ENCODE measurements at regions not wholly inside any gene's neighbourhood (a gene's known extent, or its start where the extent isn't known, plus 50 kb on each side); places are given as distances from the start of the nearest gene placed in this dataset.

GRCh38 chr3:126284258-126284904 lies 72.8 kb downstream of the KLF15 start:
- Histone ChIP-seq H2AK9ac (replicated peaks; ENCODE audit: low read depth, low read length, poor library complexity) (no peak overlapping the region), H3K4me3 (ENCODE audit: insufficient read depth, low read depth, low read length) (no peak overlapping the region), H4K8ac (ENCODE audit: low read depth in 2 of 2, low read length in 2 of 2) (no peak overlapping the region), H4K20me1 (ENCODE audit: insufficient read depth, low read length) (no peaks in the 10 kb centered on the region), H2BK120ac (ENCODE audit: low read depth, low read length) (0 out of 2 replicates have a peak overlapping the region, but pooled peaks have one; percentile 13), H3K18ac (ENCODE audit: low read depth, low read length) (peak overlapping the region; percentile 64; the same call in 1 of the 2 replicates), H2AFZ (replicated peaks; ENCODE audit: low read length, poor library complexity) (no peak overlapping the region), H3K56ac (ENCODE audit: extremely low read depth, insufficient read depth, low read length) (no peak overlapping the region), H3K14ac (replicated peaks; ENCODE audit: low read depth, low read length) (no peak overlapping the region), H4K91ac (ENCODE audit: insufficient read depth, low read depth, low read length) (no peak overlapping the region), H3K79me1 (ENCODE audit: low read depth in 1 of 2, low read length in 2 of 2) (no peaks in the 10 kb centered on the region; a peak in 1 of 4 replicates), H3K9ac (ENCODE audit: low read depth, low read length) (no peak overlapping the region), H4K5ac (ENCODE audit: low read depth, low read length) (no peak overlapping the region), H3K27ac (ENCODE audit: insufficient read depth, low read length) (no peak overlapping the region), H2BK20ac (ENCODE audit: low read depth, low read length) (peak overlapping the region; percentile 10; the same call in 1 of the 2 replicates), H3K4ac (ENCODE audit: low read depth, low read length) (no peak overlapping the region), H3K4me2 (ENCODE audit: low read depth, low read length) (no peak overlapping the region; the same call in 1 of the 2 replicates), H3K4me1 (ENCODE audit: control insufficient read depth, insufficient read depth, low read length) (peaks cover 5% of the 10 kb centered on the region), H3K36me3 (ENCODE audit: control insufficient read depth, insufficient read depth, low read length) (no peaks in the 10 kb centered on the region), H3K9me1 (ENCODE audit: insufficient read depth, low read length) (peaks cover 7% of the 10 kb centered on the region), H2AK5ac (ENCODE audit: low read depth, low read length) (peak overlapping the region; percentile 75; the same call in 1 of the 2 replicates), H2BK5ac (ENCODE audit: low read depth, low read length, poor library complexity, severe bottlenecking) (no peak overlapping the region), H3K27me3 (ENCODE audit: control insufficient read depth, insufficient read depth, low read length) (peaks cover 5% of the 10 kb centered on the region; the same call in 1 of the 2 replicates), H3K9me3 (ENCODE audit: control insufficient read depth, insufficient read depth, low read length) (no peaks in the 10 kb centered on the region; the same call in 1 of the 2 replicates), H3K23ac (ENCODE audit: low read depth, low read length) (no peak overlapping the region), H2BK15ac (ENCODE audit: low read depth, low read length) (peak overlapping the region; percentile 76; the same call in 1 of the 3 replicates)
- ATAC-seq (ENCODE audit: low read depth) (no peak), DNase-seq (peak; percentile 63)
- POLR2A ChIA-PET (ENCODE audit: unreplicated experiment) = no interaction called here
- TF ChIP-seq FOS (IDR thresholded peaks at IDR 0.05; ENCODE audit: low read depth, low read length) (no peak), POLR2A (IDR thresholded peaks at IDR 0.05; ENCODE audit: low read depth, low read length) (no peak), RAD21 (IDR thresholded peaks at IDR 0.05; ENCODE audit: low read length) (no peak), USF2 (IDR thresholded peaks at IDR 0.05; ENCODE audit: low read depth, low read length) (no peak), SMC3 (IDR thresholded peaks at IDR 0.05; ENCODE audit: low read depth, low read length) (no peak), MXI1 (IDR thresholded peaks at IDR 0.05; ENCODE audit: borderline replicate concordance, low read depth, low read length) (no peak), CTCF (conservative IDR thresholded peaks at IDR 0.05; ENCODE audit: low read depth, low read length) (no peak), MAFK (IDR thresholded peaks at IDR 0.05; ENCODE audit: low read depth, low read length) (no peak), CEBPB (IDR thresholded peaks at IDR 0.05; ENCODE audit: low read depth, low read length) (no peak), CHD1 (IDR thresholded peaks at IDR 0.05; ENCODE audit: low read depth, low read length) (no peak)
- CTCF ChIA-PET = interaction anchor here (0.8 kb wide), 1 partner anchor 14 kb away, joined by 3 read pairs; no protein-coding TSS in a partner anchor
- WGBS, 2 experiments (ENCODE audit: extremely low coverage in 2 of 2, insufficient read length in 1 of 2) = no CpG with 5 or more reads among the region's 9 CpGs
- no TSS peak for BruUV-seq (replicated peaks)
- dilution Hi-C loops (cut with HindIII; ENCODE audit: low sequenced_read_pairs, unreplicated experiment) = no loop called here
- intact Hi-C loops (cut with micrococcal nuclease) = no loop called here
- in situ Hi-C loops (cut with MboI; ENCODE audit: low sequenced_read_pairs) = no loop called here

Data from IMR-90 (cell line).